WERI-Rb-1 (cell line): ENCODE measurements at regions not wholly inside any gene's neighbourhood (a gene's known extent, or its start where the extent isn't known, plus 50 kb on each side); places are given as distances from the start of the nearest gene placed in this dataset.

Experiments used
- DNase-seq: peaks from one replicate; pipeline ENCODE4 v3.0.0-alpha.2; 2020
- H3K27ac ChIP-seq: fragments of 250-450 bp; sonication (Bioruptor Pico); 2 replicates; pipeline ENCODE4 v1.5.1; 2020; ENCODE audit warnings: mild to moderate bottlenecking, moderate library complexity
- H3K27me3 ChIP-seq: fragments of 250-450 bp; sonication (Bioruptor Pico); 2 replicates; pipeline ENCODE4 v1.5.1; 2021; ENCODE audit warnings: mild to moderate bottlenecking, low read depth, moderate library complexity; ENCODE audit not compliant: insufficient read depth, severe bottlenecking
- H3K36me3 ChIP-seq: fragments of 250-450 bp; sonication (Bioruptor Pico); 2 replicates; pipeline ENCODE4 v1.5.1; 2020; ENCODE audit warnings: mild to moderate bottlenecking, moderate library complexity
- H3K4me3 ChIP-seq: 2 replicates; pipeline ENCODE4 v1.5.1; 2011; ENCODE audit warnings: low read depth, mild to moderate bottlenecking, control low read depth, low read length
- H3K9me3 ChIP-seq: fragments of 250-450 bp; sonication (Bioruptor Pico); 2 replicates; pipeline ENCODE4 v1.5.1; 2021; ENCODE audit warnings: mild to moderate bottlenecking, moderate library complexity; ENCODE audit not compliant: severe bottlenecking
- CTCF ChIP-seq: IDR thresholded peaks from 2 replicates; pipeline ENCODE4 v1.5.1; 2011; ENCODE audit warnings: low read depth, mild to moderate bottlenecking, control low read depth, inconsistent platforms, low read length

- Histone ChIP-seq H3K4me3 (no peak overlapping the region), H3K27ac (no peak overlapping the region), H3K9me3 (no peaks in the 10 kb centered on the region), H3K36me3 (no peaks in the 10 kb centered on the region), H3K27me3 (no peaks in the 10 kb centered on the region)
- TF ChIP-seq CTCF, result no peak
- no peak for DNase-seq
Measured at GRCh38 chr12:91316161-91316906, 133.7 kb upstream of the DCN start.

GRCh38 chr12:91311081-91311480, 128.5 kb upstream of the DCN start:
- no peaks in the 10 kb centered on the region for H3K9me3 ChIP-seq
- no peaks in the 10 kb centered on the region for H3K27me3 ChIP-seq
- no peak overlapping the region for H3K27ac ChIP-seq
- no peaks in the 10 kb centered on the region for H3K36me3 ChIP-seq
- TF ChIP-seq CTCF, result no peak
- H3K4me3 ChIP-seq, result no peak overlapping the region
- no peak for DNase-seq

GRCh38 chr12:91309450-91309849, 126.8 kb upstream of the DCN start:
- no peaks in the 10 kb centered on the region for H3K9me3 ChIP-seq
- H3K4me3 ChIP-seq, result no peak overlapping the region
- H3K27ac ChIP-seq, result no peak overlapping the region
- no peaks in the 10 kb centered on the region for H3K27me3 ChIP-seq
- H3K36me3 ChIP-seq, result no peaks in the 10 kb centered on the region
- no peak for TF ChIP-seq CTCF
- no peak for DNase-seq

GRCh38 chr12:91307957-91308670, 125.5 kb upstream of the DCN start:
- Histone ChIP-seq H3K27me3 (no peaks in the 10 kb centered on the region), H3K9me3 (no peaks in the 10 kb centered on the region), H3K4me3 (no peak overlapping the region), H3K36me3 (no peaks in the 10 kb centered on the region), H3K27ac (no peak overlapping the region)
- DNase-seq, result no peak
- TF ChIP-seq CTCF, result no peak

GRCh38 chr12:91290354-91290753, 107.7 kb upstream of the DCN start:
- Histone ChIP-seq H3K4me3 (no peak overlapping the region), H3K9me3 (no peaks in the 10 kb centered on the region), H3K27me3 (no peaks in the 10 kb centered on the region), H3K27ac (no peak overlapping the region), H3K36me3 (no peaks in the 10 kb centered on the region)
- DNase-seq, result no peak
- TF ChIP-seq CTCF, result no peak
